WTC11 (cell line): ENCODE measurements at regions not wholly inside any gene's neighbourhood (a gene's known extent, or its start where the extent isn't known, plus 50 kb on each side); places are given as distances from the start of the nearest gene placed in this dataset.

Source experiments
- CTCF ChIP-seq: fragments of 200-600 bp; IDR thresholded peaks from 2 replicates; pipeline ENCODE4 v1.8.0; 2022; ENCODE audit warnings: antibody characterized with exemption
- MAX ChIP-seq: sonication (generic); formaldehyde crosslinking; IDR thresholded peaks from 2 replicates; pipeline ENCODE4 v1.8.0; 2022; ENCODE audit warnings: mild to moderate bottlenecking, missing genetic modification reagents

GRCh38 chr13:69292789-69293425 lies 814.7 kb upstream of the ATXN8OS start:
- TF ChIP-seq MAX (CRISPR knock-in tag) (no peak), CTCF (no peak)
